Erythroblast (primary cell): ENCODE measurements at regions not wholly inside any gene's neighbourhood (a gene's known extent, or its start where the extent isn't known, plus 50 kb on each side); places are given as distances from the start of the nearest gene placed in this dataset.
A peak's percentile ranks its signal among the peaks of the same experiment; 100 is the strongest.
"Not testable (repeated sequence)": the region's sequence is repeated elsewhere in the genome, so short reads cannot be mapped to it uniquely, and the experiment has no call there.

Source experiments
- DNase-seq, 2 experiments: peaks; one replicate each; lab custom pipeline; 2025; lab: John Stamatoyannopoulos, UW
- GATA1 ChIP-seq: IDR thresholded peaks from 2 replicates; pipeline ENCODE4 v1.6.1; 2011; ENCODE audit warnings: low read depth, mild to moderate bottlenecking, control low read depth, low read length, moderate library complexity
- POLR2A ChIP-seq: IDR thresholded peaks from 2 replicates; pipeline ENCODE4 v1.6.1; 2011; ENCODE audit warnings: mild to moderate bottlenecking, low read length

DNA sequence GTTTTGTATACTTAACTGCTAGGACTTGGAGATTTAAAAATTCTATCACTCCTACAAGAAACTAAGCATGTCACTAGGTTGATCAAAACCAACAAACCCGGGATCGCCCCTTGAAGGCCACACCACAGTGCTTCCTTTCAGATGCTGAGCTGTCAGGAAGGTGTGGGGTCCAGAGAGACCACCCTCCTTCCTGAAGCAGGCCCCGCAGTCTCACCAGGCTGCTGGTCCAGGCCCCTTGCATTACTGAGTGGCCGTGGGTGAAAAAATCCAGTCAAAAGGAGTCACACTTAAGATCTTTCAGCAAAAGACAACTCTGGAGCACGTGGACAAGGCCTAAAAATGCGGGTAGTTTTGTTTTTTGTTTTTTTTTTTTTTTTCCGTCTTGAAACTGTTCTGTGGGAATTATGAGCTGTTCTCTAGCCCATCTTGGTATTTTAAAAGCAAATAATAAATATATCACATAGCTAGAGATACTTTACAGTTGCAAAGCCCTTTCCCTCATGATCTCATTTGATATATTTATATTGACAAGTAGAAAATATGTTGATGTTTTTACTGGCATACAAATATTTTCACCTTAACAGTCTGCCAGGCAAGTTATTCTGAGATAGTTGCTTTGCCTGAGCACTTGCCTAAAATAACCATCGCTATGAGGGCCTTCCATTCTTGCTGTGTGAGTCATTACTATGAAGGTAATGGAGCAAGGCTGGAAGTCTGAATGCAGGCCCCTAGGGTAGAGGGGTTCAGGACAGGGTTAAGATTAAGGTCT, 73.1 kb upstream of the EDEM3 start:
- DNase-seq = no peak
- no peak for TF ChIP-seq GATA1
- no peak for TF ChIP-seq POLR2A

DNA sequence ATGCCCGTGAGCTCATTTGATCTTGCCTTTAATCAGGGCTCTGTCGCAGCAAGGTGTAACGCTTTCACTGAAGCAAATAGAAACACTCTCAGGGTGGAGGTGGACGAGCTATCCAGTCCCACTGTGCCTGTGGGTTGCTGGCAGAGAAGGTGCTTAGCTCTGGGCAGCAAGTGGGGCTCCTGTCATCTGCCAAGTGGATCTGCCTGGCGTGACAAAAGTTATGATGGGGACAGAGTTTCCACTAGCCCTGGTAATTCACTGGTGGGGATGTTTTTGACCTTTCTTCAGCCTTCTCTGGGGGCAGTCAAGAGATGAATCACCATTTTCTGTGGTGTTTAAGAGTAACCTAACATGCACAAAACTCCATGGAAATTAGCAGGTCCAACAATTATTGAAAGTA, 71.3 kb upstream of the EDEM3 start:
- TF ChIP-seq POLR2A = no peak
- TF ChIP-seq GATA1 = no peak
- DNase-seq = no peak

DNA sequence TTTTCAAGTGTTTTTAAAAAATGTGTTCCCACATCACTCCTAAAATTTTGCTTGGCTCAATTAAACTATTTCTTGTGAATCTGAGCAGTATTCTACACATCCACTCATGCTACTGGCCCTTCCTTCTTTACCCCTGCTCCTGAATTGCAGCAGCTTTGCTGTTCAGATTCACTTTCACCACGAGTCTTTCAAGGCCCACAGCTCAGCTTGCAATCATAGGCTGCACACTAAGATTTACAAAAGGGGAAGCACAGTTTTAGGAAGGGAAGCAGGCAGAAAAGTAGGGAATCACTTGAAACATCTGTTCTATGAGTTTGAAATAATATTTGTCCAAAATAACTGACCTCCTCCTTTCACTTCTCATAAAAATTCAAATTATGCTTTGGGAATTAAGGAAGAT, 70.9 kb upstream of the EDEM3 start:
- no peak for DNase-seq
- TF ChIP-seq POLR2A (no peak), GATA1 (no peak)

DNA sequence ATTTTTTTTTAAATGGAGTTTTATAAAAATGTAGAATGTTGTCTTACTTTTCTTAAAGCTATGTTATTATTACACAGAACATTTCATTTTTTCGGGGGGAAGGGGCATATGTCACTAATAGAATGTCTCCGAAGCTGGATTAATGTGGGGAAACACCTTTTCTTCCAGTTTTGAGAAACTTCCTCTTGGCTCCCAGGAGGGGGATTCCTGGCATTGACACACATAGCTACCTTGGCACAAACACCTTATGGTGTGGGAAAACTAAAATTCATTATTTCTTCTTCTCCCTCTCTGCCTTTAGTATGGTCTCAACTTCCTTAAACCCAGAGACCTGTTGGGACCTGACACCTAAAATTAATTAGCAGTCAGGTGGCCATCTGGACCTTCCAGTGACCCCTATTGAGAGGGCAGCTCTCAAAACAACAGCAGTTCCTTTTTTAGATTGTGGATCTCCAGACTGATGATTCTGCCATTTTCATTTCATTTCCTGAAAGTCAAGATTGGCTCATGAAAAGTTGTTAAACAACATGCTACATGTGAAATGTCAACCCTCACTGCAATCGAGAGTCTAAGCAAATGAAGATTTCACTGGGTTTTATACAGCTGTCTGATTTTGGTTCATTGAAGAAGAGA, 70.1 kb upstream of the EDEM3 start:
- no peak for DNase-seq
- no peak for TF ChIP-seq GATA1
- no peak for TF ChIP-seq POLR2A

GRCh38 chr1:184823080-184823479, 68.4 kb upstream of the EDEM3 start:
- TF ChIP-seq GATA1 (no peak), POLR2A (no peak)
- DNase-seq = no peak

- TF ChIP-seq POLR2A = no peak
- TF ChIP-seq GATA1 = no peak
- peak in 1 of 2 experiments; percentile 9 for DNase-seq
These were observed 67.6 kb upstream of the EDEM3 start for GRCh38 chr1:184822267-184822666.

- DNase-seq = no peak
These were observed 67.0 kb upstream of the EDEM3 start for GRCh38 chr1:184821658-184822057.

GRCh38 chr1:184820956-184821355, 66.3 kb upstream of the EDEM3 start:
- TF ChIP-seq POLR2A = no peak
- TF ChIP-seq GATA1 = no peak
- DNase-seq = no peak

More at GRCh38 chr1:184821658-184822057, 67.0 kb upstream of the EDEM3 start:
- no peak for TF ChIP-seq POLR2A
- no peak for TF ChIP-seq GATA1

- no peak for DNase-seq
- TF ChIP-seq GATA1 = no peak
- no peak for TF ChIP-seq POLR2A
These were observed 65.6 kb upstream of the EDEM3 start for GRCh38 chr1:184820218-184820750.

DNA sequence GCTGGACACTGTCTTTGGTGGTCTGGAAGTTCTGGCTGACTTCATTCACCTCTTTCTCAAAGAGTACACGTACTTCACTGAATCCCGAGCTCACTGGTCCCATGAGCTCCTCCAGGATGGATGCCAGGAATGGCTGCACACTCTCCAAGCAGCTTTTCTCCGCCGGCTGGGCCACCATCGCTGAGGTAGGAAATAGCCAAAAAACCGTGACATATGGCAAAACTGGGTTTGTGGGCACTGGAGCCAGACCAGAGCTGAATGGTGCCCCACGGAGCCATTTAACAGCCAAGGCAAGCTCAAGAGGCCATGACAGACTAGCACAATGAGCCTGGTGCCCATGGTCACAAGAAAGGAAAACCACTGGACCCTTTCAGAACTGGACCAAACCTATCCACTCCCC, 64.0 kb upstream of the EDEM3 start:
- TF ChIP-seq POLR2A (no peak), GATA1 (no peak)

GRCh38 chr1:184817003-184817402, 62.3 kb upstream of the EDEM3 start:
- not testable (repeated sequence) for DNase-seq

More for the DNA sequence above, 64.0 kb upstream of the EDEM3 start:
- no peak for DNase-seq

GRCh38 chr1:184813528-184814089, 59.0 kb upstream of the EDEM3 start:
- TF ChIP-seq GATA1 = no peak
- no peak for TF ChIP-seq POLR2A
- peak; percentile 11 to 33 for DNase-seq

DNA sequence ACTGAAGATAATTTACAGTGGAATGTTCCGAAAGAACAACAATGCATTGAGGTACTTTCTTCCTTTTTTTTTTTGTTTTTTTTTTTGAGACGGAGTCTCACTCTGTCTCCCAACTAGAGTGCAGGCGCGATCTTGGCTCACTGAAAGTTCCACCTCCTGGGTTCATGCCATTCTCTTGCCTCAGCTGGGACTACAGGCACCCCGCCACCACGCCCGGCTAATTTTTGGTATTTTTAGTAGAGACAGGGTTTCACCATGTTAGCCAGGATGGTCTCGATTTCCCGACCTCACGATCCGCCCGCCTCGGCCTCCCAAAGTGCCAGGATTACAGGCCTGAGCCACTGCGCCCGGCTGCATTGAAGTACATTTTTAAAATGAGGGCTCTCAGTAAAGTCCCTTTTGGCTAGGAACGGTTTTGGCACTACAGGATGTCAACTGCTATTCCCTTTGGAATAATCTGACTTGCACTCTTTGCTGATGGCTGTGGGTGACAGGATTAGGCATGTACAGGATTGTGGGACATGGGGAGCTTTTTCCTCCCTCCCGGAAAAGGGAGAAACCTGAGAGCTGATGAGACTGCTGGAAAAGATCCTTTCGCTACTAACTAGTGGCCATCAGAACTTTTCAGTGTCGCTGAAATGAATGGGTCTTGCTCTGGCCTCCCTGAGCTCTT, 56.9 kb upstream of the EDEM3 start:
- no peak for TF ChIP-seq GATA1
- DNase-seq = no peak
